ENCODE measurements at regions not wholly inside any gene's neighbourhood (a gene's known extent, or its start where the extent isn't known, plus 50 kb on each side); places are given as distances from the start of the nearest gene placed in this dataset.

- no peak overlapping the region for H3K4me3 ChIP-seq (ENCODE audit: low read length)
- no CpG with 5 or more reads among the region's 1 CpG for WGBS (ENCODE audit: insufficient coverage, insufficient read length)
- no peaks in the 10 kb centered on the region for H3K36me3 ChIP-seq (ENCODE audit: control insufficient read depth, insufficient read depth, low read length)
- no peaks in the 10 kb centered on the region for H3K9me3 ChIP-seq (ENCODE audit: control insufficient read depth, insufficient read depth, low read length)
- no peaks in the 10 kb centered on the region; the same call in 1 of the 2 replicates for H3K4me1 ChIP-seq (ENCODE audit: control insufficient read depth, insufficient read depth, low read length)
- DNase-seq (ENCODE audit: low read depth, low spot score) = no peak
- no peak overlapping the region for H3K27ac ChIP-seq (ENCODE audit: low read length)
- H3K27me3 ChIP-seq (ENCODE audit: control insufficient read depth, insufficient read depth, low read length) = no peaks in the 10 kb centered on the region
Observed at GRCh38 chr2:72014831-72015230, 132.8 kb downstream of the CYP26B1 start.

- no peak overlapping the region for H3K27ac ChIP-seq (ENCODE audit: low read length)
- no peaks in the 10 kb centered on the region for H3K27me3 ChIP-seq (ENCODE audit: control insufficient read depth, insufficient read depth, low read length)
- no peaks in the 10 kb centered on the region for H3K36me3 ChIP-seq (ENCODE audit: control insufficient read depth, insufficient read depth, low read length)
- no peaks in the 10 kb centered on the region for H3K9me3 ChIP-seq (ENCODE audit: control insufficient read depth, insufficient read depth, low read length)
- no peak overlapping the region for H3K4me3 ChIP-seq (ENCODE audit: low read length)
- DNase-seq (ENCODE audit: low read depth, low spot score) = no peak
- WGBS (ENCODE audit: insufficient coverage, insufficient read length) = no CpG with 5 or more reads among the region's 6 CpGs
- no peaks in the 10 kb centered on the region; the same call in 1 of the 2 replicates for H3K4me1 ChIP-seq (ENCODE audit: control insufficient read depth, insufficient read depth, low read length)
Observed at GRCh38 chr2:72013726-72014125, 133.9 kb downstream of the CYP26B1 start.

DNA sequence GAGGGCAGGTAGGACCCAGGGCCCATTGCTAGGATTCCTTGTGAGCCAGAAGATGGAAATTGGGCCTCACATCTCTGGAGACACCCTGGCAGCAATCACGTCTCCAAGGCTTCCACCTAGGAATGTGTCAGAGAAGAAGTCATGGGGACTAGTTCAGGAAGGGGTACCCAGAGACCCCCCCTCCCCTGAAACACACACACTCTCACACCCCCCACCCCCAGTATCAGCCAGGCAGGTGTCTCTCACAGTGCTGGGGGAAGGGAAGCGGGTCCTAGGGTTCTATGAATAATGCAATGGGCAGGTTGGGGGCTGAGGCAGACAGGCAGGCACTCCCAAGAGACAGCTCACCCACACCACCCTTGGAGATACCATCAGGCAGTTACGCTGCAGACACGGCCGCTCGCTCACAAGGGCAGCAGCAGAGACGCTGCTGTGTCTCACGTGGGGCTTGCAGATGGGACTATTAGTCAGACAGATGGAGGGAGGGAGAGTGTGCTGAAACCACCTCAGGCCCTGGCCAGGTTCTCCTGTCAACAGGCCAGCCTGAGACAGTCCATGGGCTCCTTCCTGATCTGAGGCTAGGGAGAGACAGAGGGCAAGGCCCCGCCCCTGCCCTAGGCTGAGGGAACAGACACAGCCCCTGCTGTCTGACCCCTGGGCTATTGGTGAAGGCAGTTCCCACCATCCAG, 134.6 kb downstream of the CYP26B1 start:
- no peaks in the 10 kb centered on the region; the same call in 1 of the 2 replicates for H3K4me1 ChIP-seq (ENCODE audit: control insufficient read depth, insufficient read depth, low read length)
- no peaks in the 10 kb centered on the region for H3K27me3 ChIP-seq (ENCODE audit: control insufficient read depth, insufficient read depth, low read length)
- no peak overlapping the region for H3K27ac ChIP-seq (ENCODE audit: low read length)
- no CpG with 5 or more reads among the region's 9 CpGs for WGBS (ENCODE audit: insufficient coverage, insufficient read length)
- H3K9me3 ChIP-seq (ENCODE audit: control insufficient read depth, insufficient read depth, low read length) = no peaks in the 10 kb centered on the region
- no peak overlapping the region for H3K4me3 ChIP-seq (ENCODE audit: low read length)
- no peaks in the 10 kb centered on the region for H3K36me3 ChIP-seq (ENCODE audit: control insufficient read depth, insufficient read depth, low read length)
- no peak for DNase-seq (ENCODE audit: low read depth, low spot score)

DNA sequence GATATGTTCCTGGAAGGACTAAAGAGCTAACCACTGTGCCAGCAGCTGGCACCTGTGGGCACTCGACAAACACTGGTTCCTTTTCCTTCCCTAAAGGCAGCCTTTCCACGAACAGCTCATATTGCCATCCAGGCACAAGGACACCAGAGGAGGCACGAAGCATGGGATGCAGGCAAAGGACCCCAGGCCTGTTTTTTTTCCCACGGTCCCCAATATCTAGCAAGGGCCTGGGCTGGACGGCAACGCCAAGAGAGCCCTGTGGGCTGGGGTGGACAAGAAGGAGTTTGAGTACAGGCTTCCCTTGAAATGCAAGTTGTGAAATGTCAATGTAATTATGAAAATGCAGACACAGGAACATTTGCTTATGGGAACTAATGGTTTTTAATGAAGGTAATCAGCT, 135.9 kb downstream of the CYP26B1 start:
- no peaks in the 10 kb centered on the region for H3K9me3 ChIP-seq (ENCODE audit: control insufficient read depth, insufficient read depth, low read length)
- no CpG with 5 or more reads among the region's 6 CpGs for WGBS (ENCODE audit: insufficient coverage, insufficient read length)
- no peaks in the 10 kb centered on the region for H3K36me3 ChIP-seq (ENCODE audit: control insufficient read depth, insufficient read depth, low read length)
- no peak overlapping the region for H3K4me3 ChIP-seq (ENCODE audit: low read length)
- no peak overlapping the region for H3K27ac ChIP-seq (ENCODE audit: low read length)
- H3K4me1 ChIP-seq (ENCODE audit: control insufficient read depth, insufficient read depth, low read length) = no peaks in the 10 kb centered on the region; the same call in 1 of the 2 replicates
- no peak for DNase-seq (ENCODE audit: low read depth, low spot score)
- no peaks in the 10 kb centered on the region for H3K27me3 ChIP-seq (ENCODE audit: control insufficient read depth, insufficient read depth, low read length)

DNA sequence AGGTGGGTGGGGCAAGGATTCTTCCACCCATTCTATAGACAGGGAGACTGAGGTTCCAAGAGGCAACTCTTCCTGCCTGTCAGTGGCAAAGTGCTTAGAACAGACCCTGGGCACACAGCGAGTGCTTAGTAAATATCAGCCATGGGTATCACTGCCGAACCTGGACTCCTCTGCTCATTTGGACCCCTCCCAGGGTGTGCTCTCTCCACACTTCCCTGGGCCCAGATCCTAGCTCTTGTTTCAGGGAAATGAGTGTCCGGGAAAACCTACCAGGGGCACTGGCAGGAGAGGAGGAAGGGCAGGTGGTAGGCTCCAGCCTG, 136.3 kb downstream of the CYP26B1 start:
- no peaks in the 10 kb centered on the region for H3K27me3 ChIP-seq (ENCODE audit: control insufficient read depth, insufficient read depth, low read length)
- DNase-seq (ENCODE audit: low read depth, low spot score) = no peak
- no peak overlapping the region for H3K27ac ChIP-seq (ENCODE audit: low read length)
- no peak overlapping the region for H3K4me3 ChIP-seq (ENCODE audit: low read length)
- no CpG with 5 or more reads among the region's 3 CpGs for WGBS (ENCODE audit: insufficient coverage, insufficient read length)
- H3K4me1 ChIP-seq (ENCODE audit: control insufficient read depth, insufficient read depth, low read length) = no peaks in the 10 kb centered on the region; the same call in 1 of the 2 replicates
- H3K36me3 ChIP-seq (ENCODE audit: control insufficient read depth, insufficient read depth, low read length) = no peaks in the 10 kb centered on the region
- H3K9me3 ChIP-seq (ENCODE audit: control insufficient read depth, insufficient read depth, low read length) = no peaks in the 10 kb centered on the region

DNA sequence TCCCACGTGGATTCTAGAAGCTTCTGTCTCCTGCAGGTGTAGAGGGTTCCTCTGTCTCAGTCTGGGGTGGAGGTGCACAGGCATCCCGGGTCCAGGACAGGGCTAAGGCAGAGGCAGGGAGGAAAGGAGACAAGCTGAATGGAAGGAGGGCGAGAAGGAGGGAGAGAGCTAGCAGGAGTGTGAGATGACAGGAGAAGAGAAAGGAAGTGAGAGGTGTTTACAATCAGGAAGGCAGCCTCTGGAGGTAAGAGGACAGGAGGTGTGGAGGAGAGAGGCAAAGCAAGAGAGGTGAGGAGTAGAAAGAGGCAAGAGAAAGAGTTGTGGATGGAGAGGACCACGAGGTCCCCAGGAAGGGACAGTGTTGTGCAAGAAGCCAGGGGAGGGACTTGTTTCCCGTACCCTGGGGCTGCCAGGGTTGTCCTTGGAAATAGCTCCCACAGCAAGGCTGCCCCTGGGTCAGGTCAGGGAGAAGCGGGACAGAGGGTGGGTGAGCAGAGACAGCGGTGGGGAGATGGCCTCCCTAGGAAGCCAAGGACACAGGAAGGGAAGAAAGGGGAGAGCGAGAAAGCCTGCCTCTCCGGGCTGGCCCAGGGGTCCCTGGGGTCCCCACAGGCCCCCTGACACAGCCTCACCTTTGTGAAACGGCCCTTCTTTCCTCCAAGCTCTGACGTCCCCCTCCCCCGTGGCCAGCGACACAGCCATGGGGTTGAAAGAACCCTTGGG, 136.9 kb downstream of the CYP26B1 start:
- H3K4me1 ChIP-seq (ENCODE audit: control insufficient read depth, insufficient read depth, low read length) = no peaks in the 10 kb centered on the region; the same call in 1 of the 2 replicates
- DNase-seq (ENCODE audit: low read depth, low spot score) = no peak
- WGBS (ENCODE audit: insufficient coverage, insufficient read length) = no CpG with 5 or more reads among the region's 13 CpGs
- H3K36me3 ChIP-seq (ENCODE audit: control insufficient read depth, insufficient read depth, low read length) = no peaks in the 10 kb centered on the region
- H3K9me3 ChIP-seq (ENCODE audit: control insufficient read depth, insufficient read depth, low read length) = no peaks in the 10 kb centered on the region
- no peak overlapping the region for H3K4me3 ChIP-seq (ENCODE audit: low read length)
- no peak overlapping the region for H3K27ac ChIP-seq (ENCODE audit: low read length)
- no peaks in the 10 kb centered on the region for H3K27me3 ChIP-seq (ENCODE audit: control insufficient read depth, insufficient read depth, low read length)

- Histone ChIP-seq H3K9me3 (ENCODE audit: control insufficient read depth, insufficient read depth, low read length) (no peaks in the 10 kb centered on the region), H3K27me3 (ENCODE audit: control insufficient read depth, insufficient read depth, low read length) (no peaks in the 10 kb centered on the region), H3K27ac (ENCODE audit: low read length) (no peak overlapping the region), H3K4me1 (ENCODE audit: control insufficient read depth, insufficient read depth, low read length) (no peaks in the 10 kb centered on the region; the same call in 1 of the 2 replicates), H3K36me3 (ENCODE audit: control insufficient read depth, insufficient read depth, low read length) (no peaks in the 10 kb centered on the region), H3K4me3 (ENCODE audit: low read length) (no peak overlapping the region)
- DNase-seq (ENCODE audit: low read depth, low spot score) = no peak
- WGBS (ENCODE audit: insufficient coverage, insufficient read length) = no CpG with 5 or more reads among the region's 10 CpGs
Observed at GRCh38 chr2:72008608-72009007, 139.1 kb downstream of the CYP26B1 start.

DNA sequence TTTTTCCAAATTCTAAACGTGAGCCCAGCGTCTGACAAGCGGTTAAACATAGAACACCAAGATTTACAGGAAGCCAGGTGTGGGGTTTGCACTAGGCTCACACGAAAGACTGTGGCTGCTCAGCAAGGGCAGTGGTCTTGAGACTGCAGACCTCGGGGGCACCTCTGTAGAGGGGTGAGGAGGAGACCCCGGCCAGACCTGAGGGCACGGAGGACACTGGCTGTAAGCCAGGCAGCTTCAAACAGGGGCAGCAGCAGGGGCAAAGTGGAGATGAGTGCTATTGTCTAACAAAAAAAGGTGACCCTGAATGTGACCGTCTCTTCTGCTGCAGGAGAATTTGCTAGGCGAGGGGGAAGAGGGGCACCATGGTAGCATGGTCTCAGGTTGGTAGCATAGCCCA, 140.3 kb downstream of the CYP26B1 start:
- no peak overlapping the region for H3K4me3 ChIP-seq (ENCODE audit: low read length)
- no peak for DNase-seq (ENCODE audit: low read depth, low spot score)
- no peaks in the 10 kb centered on the region for H3K9me3 ChIP-seq (ENCODE audit: control insufficient read depth, insufficient read depth, low read length)
- no peaks in the 10 kb centered on the region for H3K27me3 ChIP-seq (ENCODE audit: control insufficient read depth, insufficient read depth, low read length)
- no peaks in the 10 kb centered on the region; the same call in 1 of the 2 replicates for H3K4me1 ChIP-seq (ENCODE audit: control insufficient read depth, insufficient read depth, low read length)
- no peaks in the 10 kb centered on the region for H3K36me3 ChIP-seq (ENCODE audit: control insufficient read depth, insufficient read depth, low read length)
- H3K27ac ChIP-seq (ENCODE audit: low read length) = no peak overlapping the region
- no CpG with 5 or more reads among the region's 9 CpGs for WGBS (ENCODE audit: insufficient coverage, insufficient read length)

GRCh38 chr2:72006188-72006736, 141.4 kb downstream of the CYP26B1 start:
- Histone ChIP-seq H3K4me1 (ENCODE audit: control insufficient read depth, insufficient read depth, low read length) (no peaks in the 10 kb centered on the region; the same call in 1 of the 2 replicates), H3K27me3 (ENCODE audit: control insufficient read depth, insufficient read depth, low read length) (no peaks in the 10 kb centered on the region), H3K36me3 (ENCODE audit: control insufficient read depth, insufficient read depth, low read length) (no peaks in the 10 kb centered on the region), H3K9me3 (ENCODE audit: control insufficient read depth, insufficient read depth, low read length) (no peaks in the 10 kb centered on the region; the same call in 1 of the 2 replicates), H3K27ac (ENCODE audit: low read length) (no peak overlapping the region), H3K4me3 (ENCODE audit: low read length) (no peak overlapping the region)
- no peak for DNase-seq (ENCODE audit: low read depth, low spot score)
- WGBS (ENCODE audit: insufficient coverage, insufficient read length) = no CpG with 5 or more reads among the region's 8 CpGs

GRCh38 chr2:72004976-72005375, 142.7 kb downstream of the CYP26B1 start:
- Histone ChIP-seq H3K9me3 (ENCODE audit: control insufficient read depth, insufficient read depth, low read length) (no peaks in the 10 kb centered on the region; the same call in 1 of the 2 replicates), H3K4me1 (ENCODE audit: control insufficient read depth, insufficient read depth, low read length) (no peaks in the 10 kb centered on the region), H3K27ac (ENCODE audit: low read length) (no peak overlapping the region), H3K36me3 (ENCODE audit: control insufficient read depth, insufficient read depth, low read length) (no peaks in the 10 kb centered on the region), H3K27me3 (ENCODE audit: control insufficient read depth, insufficient read depth, low read length) (no peaks in the 10 kb centered on the region), H3K4me3 (ENCODE audit: low read length) (no peak overlapping the region)
- no CpG with 5 or more reads among the region's 6 CpGs for WGBS (ENCODE audit: insufficient coverage, insufficient read length)
- DNase-seq (ENCODE audit: low read depth, low spot score) = no peak

Measured in iPS DF 6.9 (cell line).